ENCODE measurements at regions not wholly inside any gene's neighbourhood (a gene's known extent, or its start where the extent isn't known, plus 50 kb on each side); places are given as distances from the start of the nearest gene placed in this dataset.

DNA sequence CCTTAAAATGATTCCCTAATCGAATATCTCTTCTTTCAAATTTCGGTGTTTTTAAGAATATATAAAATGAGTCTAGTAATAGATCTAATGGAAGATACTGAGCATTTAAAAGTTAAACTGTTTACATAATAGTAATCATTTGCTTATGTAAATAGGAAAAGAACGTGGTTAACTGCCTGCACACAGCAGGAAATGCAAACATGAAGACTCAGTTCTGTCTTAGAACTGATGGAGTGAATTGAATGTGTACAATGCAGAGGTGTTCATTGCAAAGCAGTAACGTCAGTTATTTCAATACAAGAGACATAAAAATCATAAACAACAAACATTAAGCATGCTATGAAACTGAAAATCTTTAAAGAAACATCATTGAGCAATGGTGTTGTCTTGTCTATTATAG lies 359.4 kb upstream of the ADAMTS5 start:
- TF ChIP-seq, protein P1, sequence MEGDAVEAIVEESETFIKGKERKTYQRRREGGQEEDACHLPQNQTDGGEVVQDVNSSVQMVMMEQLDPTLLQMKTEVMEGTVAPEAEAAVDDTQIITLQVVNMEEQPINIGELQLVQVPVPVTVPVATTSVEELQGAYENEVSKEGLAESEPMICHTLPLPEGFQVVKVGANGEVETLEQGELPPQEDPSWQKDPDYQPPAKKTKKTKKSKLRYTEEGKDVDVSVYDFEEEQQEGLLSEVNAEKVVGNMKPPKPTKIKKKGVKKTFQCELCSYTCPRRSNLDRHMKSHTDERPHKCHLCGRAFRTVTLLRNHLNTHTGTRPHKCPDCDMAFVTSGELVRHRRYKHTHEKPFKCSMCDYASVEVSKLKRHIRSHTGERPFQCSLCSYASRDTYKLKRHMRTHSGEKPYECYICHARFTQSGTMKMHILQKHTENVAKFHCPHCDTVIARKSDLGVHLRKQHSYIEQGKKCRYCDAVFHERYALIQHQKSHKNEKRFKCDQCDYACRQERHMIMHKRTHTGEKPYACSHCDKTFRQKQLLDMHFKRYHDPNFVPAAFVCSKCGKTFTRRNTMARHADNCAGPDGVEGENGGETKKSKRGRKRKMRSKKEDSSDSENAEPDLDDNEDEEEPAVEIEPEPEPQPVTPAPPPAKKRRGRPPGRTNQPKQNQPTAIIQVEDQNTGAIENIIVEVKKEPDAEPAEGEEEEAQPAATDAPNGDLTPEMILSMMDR (conservative IDR thresholded peaks at IDR 0.05): no peak
- TF ChIP-seq ZFX (IDR thresholded peaks at IDR 0.05): no peak
